ENCODE measurements at regions not wholly inside any gene's neighbourhood (a gene's known extent, or its start where the extent isn't known, plus 50 kb on each side); places are given as distances from the start of the nearest gene placed in this dataset.

- TF ChIP-seq POLR2A (IDR thresholded peaks at IDR 0.05; ENCODE audit: low read depth, low read length): no peak
- no peak for TF ChIP-seq TAF1 (IDR thresholded peaks at IDR 0.05; ENCODE audit: borderline replicate concordance, low read depth, low read length)
- no peak for TF ChIP-seq POLR2AphosphoS5 (IDR thresholded peaks at IDR 0.05; ENCODE audit: low read depth, low read length)
Observed at GRCh38 chr2:57563015-57563414, 483.6 kb upstream of the VRK2 start.

Measured in GM12892 (cell line).